HG03103 (cell line): ENCODE measurements at regions not wholly inside any gene's neighbourhood (a gene's known extent, or its start where the extent isn't known, plus 50 kb on each side); places are given as distances from the start of the nearest gene placed in this dataset.

Experiments
- ATAC-seq: cut with Tn5 transposase; IDR thresholded peaks from one replicate; pipeline ENCODE4 v1.9.1; 2021; ENCODE audit warnings: low read depth; ENCODE audit not compliant: unreplicated experiment

DNA sequence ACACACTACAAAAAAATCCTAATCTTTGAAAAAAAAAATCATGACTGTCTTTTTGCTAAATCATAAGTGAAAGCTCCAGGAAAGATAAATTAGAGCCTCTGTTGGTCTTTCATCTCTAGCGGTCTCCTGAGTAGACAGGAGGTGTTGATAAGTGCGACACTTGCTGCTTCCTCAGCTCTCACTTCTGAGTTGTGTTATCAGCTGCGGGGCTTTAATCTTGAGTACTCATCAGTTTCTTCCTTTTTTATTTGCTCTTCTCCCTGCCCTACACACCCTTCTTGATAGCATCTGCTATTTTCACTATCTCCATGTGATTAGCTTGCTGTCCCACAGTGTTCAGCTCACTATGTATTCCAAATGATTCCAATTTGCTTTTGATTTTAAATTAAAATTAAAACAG lies 1449.2 kb downstream of the C4orf33 start:
- ATAC-seq, result no peak

- ATAC-seq, result no peak
These were observed 1449.6 kb downstream of the C4orf33 start for GRCh38 chr4:130545596-130545995.

- no peak for ATAC-seq
These were observed 1463.3 kb downstream of the C4orf33 start for GRCh38 chr4:130559268-130559667.

DNA sequence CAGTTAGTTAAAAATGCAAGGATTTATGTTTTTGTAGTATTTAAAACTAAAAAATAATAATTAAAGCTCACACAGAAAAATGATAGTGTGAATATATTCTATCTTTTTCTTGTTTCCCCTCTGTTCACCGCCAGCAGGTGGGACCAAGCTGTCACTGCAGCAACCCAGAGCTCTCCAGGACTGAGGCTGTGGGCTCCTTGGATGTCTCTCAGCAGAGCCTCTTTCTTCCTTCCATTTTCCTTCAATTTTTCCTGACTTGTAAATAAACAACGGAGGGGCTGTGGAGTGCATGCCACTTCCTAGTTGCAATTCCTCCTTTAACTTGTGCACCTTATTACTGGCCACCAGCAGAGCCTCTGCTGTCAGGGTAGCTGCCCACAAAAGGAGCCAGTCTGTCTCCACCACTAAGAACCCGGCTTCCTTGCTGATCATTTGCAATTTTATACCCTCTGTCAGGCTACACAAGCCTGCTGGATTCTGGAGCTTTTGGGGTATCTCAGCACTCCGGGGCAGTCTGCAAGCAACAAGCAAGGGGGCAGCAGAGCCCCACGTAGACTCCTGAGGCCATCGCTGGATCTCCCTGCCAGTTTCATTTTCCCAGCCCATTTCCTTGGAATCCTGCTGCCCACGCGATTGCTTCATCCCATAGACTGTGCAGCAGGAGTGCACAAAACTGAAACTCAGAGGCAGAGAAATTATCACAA lies 1467.4 kb downstream of the C4orf33 start:
- no peak for ATAC-seq

GRCh38 chr4:130563889-130564418 lies 1468.0 kb downstream of the C4orf33 start:
- ATAC-seq, result no peak

- no peak for ATAC-seq
These were observed 1472.8 kb downstream of the C4orf33 start for GRCh38 chr4:130568746-130569145.

- no peak for ATAC-seq
These were observed 1477.8 kb downstream of the C4orf33 start for GRCh38 chr4:130573742-130574141.

DNA sequence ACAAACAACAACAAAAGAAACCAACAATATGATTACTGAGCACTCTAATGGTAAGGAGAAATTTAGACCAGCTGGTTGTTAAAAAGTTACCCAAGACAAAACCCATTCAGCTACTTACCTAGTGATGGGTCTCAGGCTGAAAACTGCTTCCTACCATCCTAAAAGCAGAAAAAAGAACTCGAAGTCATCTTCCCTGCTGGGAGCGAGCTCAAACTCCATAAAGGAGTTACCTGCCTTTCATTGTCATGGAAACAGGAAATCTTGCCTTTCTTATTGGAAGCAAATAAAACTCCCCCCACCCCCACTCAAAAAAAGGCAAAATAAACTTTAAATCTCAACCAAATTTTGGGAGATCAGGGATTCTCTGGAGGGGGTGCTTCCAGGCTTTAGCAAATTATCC lies 1478.3 kb downstream of the C4orf33 start:
- ATAC-seq, result no peak

DNA sequence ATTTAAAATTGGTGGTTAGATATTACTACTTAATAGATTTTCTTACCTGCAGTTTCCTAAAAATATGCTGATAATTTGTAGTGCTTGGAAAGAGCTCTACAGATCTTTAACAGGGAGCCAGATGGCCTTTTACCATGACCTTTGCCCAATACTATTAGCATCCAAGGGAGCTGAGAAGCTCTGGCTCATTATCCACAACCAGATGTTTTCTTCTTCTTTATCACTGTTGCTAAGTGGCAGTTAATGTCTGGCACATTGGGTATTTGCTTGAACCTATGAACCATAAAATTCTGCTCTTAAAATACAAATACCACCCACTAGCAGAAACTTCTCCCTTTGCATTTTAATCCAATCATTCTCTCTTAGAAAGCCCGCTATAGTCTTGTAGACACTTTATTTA lies 1480.3 kb downstream of the C4orf33 start:
- ATAC-seq, result no peak

GRCh38 chr4:130591091-130591490 lies 1495.1 kb downstream of the C4orf33 start:
- ATAC-seq, result no peak

DNA sequence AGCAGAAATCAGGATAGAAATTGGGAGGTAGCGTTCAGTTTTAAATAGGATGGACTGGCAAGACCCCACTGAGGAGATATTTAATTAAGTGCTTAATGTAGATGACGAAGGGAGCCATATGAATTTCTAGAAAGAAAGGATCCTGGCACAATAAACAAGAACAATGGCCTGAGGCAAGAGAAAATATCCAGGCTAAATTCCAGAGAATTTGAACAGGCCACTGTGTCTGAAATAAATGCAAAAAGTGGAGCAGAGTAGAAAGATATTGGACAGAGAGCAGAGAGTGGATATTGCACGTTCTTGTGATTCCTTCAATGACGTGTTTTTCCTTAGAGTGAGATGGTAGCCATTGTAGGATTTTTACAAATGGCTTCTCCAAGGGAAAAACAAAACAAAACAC lies 1504.8 kb downstream of the C4orf33 start:
- no peak for ATAC-seq

DNA sequence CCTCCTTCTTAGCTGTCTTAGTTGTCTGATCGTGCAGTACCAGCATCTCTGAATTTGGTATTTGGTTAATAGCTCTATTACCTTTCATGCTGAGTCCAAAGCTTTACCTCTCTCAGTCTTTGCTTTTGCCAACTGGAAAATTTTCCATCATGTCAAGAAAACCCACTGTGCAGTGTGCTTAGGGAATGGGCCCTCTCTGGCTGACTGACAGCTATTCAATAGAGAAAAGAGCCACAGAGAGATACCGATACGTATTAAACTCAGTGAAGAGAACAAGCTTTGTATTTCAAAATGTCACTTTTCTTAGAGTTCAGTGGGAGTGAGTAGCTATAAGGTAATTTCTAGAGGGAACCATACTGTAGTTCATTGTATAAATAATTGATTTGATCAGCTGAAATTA lies 1507.1 kb downstream of the C4orf33 start:
- ATAC-seq, result no peak

DNA sequence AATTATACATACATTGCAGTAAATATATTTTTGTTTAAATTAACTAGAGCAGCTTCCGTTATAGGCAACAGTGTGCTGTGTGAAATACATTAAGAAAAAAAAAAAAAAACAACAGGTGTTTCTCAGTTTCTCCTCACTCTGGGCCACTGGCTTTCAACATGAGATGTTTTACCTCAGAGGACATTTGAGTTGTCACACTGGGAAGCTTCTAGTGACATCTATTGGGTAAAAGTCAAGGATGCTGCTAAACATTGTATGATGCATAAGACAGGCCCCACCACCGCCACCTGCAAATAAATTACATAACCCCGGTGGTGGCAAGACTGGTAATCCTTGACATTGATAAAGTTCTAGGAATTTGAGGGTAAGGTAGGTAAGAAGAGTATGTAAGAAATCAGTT lies 1512.2 kb downstream of the C4orf33 start:
- ATAC-seq, result no peak

DNA sequence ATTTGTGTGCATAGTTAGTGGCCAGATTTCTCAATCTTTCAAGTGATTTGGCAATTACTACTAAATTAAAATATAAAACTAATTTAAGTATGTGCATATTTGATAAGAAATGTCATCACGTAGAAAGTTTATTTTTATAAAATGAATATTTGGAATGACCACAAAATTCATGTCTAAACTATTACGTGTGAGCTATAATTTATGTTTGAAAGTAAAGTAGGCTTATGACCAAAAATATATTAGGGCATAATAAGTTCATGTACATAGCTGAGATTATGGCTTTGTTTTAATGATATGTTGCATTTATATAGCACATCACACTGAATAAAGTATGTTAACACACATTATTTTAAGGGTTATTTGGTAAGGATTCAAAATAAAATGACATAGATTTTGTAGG lies 1532.6 kb downstream of the C4orf33 start:
- ATAC-seq, result no peak

GRCh38 chr4:130632731-130633604 lies 1537.0 kb downstream of the C4orf33 start:
- no peak for ATAC-seq

GRCh38 chr4:130636486-130636885 lies 1540.5 kb downstream of the C4orf33 start:
- no peak for ATAC-seq

DNA sequence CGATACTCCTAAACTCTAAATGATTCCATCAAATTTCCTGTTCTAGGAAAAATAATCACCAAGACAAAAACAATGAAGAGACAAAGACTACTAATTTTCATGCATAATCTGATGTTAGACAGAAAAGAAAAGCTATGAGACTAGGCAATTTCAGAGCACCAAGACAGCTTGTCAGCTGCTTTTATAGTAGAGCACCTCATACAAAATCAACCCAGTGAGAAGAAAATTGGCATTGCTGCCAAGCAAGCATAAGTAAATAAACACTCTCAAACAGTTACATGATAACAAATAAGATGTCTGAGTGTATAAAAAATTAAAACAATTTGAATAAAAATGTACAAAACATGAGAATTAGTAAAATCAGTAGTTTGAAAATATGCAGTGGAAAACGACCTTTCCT lies 1544.6 kb downstream of the C4orf33 start:
- ATAC-seq, result no peak

GRCh38 chr4:130646886-130647285 lies 1550.9 kb downstream of the C4orf33 start:
- ATAC-seq, result no peak

GRCh38 chr4:130648570-130648969 lies 1552.6 kb downstream of the C4orf33 start:
- no peak for ATAC-seq

- no peak for ATAC-seq
These were observed 1557.9 kb downstream of the C4orf33 start for GRCh38 chr4:130653842-130654241.

DNA sequence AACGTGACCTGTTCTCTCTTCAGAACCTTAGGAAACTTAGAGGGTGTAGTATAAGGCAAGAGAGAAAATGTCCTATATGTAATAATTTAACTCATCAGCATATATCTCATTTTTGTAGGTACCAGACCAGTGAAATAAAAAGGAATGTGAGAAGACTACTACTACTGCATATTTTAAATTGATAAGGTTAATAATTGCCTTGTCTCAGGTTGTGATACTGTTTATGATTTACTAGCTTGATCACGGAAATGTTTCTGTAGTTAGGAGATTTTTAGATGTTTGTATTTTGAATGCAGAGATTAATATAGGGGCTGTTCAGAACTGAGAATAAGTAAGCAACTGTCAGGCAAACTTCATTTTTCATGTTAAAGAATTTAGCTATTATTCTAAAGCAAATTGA lies 1563.4 kb downstream of the C4orf33 start:
- ATAC-seq, result no peak

- ATAC-seq, result no peak
These were observed 1572.9 kb downstream of the C4orf33 start for GRCh38 chr4:130668859-130669258.
